Smooth muscle cell (in vitro differentiated cells): ENCODE measurements at regions not wholly inside any gene's neighbourhood (a gene's known extent, or its start where the extent isn't known, plus 50 kb on each side); places are given as distances from the start of the nearest gene placed in this dataset. TPM values are rescaled to one million over a fixed set of nuclear protein-coding genes. Genes with fewer than 3 reads are reported as not detected.

ENCODE experiments used
- small RNA-seq: library from RNA; depleted of rRNA; stranded (forward); fragments of <200 nt; gene quantifications from one replicate; pipeline ENCODE3, GENCODE V24; 2014

Small RNA genes lying in the stretch of these regions (small RNA-seq; reads per million reads assigned to genes)
- not detected for gene AC105424.1
- not detected for gene RF00156
- gene RN7SL205P = not detected
- not detected for gene RNU6-224P
